8988T (cell line): ENCODE measurements at regions not wholly inside any gene's neighbourhood (a gene's known extent, or its start where the extent isn't known, plus 50 kb on each side); places are given as distances from the start of the nearest gene placed in this dataset.
"Not testable (repeated sequence)": the region's sequence is repeated elsewhere in the genome, so short reads cannot be mapped to it uniquely, and the experiment has no call there.

Experiments used
- DNase-seq: peaks from one replicate; pipeline ENCODE4 v3.0.0; 2011

DNA sequence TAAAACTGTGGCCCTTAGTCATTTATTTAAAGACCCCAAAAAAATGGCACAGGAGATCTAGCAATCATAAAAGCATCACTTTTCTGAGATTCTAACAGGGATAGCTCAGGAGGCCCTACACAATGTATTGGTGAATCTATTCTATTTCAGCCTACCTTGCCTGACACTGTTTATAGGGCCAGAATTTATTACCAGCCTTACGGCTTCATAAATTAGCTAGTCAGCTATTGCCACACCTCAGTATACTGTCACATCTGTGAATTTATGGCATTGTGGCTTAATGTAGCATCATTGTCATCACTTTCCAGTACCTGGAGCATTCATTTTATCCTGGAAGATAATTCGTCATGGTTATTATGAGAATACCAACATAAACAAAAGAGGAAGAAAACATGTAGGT lies 121.2 kb upstream of the ERG start:
- DNase-seq: no peak

DNA sequence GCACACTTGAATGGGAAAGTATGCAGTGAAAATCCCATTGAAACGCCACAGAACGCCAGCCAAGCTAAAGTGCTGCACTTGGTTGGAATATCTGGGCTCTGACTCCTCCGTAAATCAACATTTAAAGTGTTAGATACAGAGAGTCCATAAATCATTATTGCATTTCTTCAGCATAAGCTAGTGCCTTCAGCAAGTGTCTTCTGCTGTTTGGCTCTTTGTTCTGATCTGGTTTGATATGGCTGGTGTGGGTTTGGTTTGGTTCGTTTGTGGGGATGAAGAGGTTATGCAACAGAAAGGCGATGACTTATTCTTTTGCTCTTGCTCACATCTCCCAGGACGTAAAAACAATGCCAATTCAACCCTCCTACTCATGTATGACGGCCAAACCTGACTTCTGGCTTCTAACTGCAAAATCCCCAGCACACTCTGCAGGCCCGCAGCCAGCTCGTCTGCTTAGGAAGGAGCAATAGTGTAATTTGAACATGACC lies 121.8 kb upstream of the ERG start:
- DNase-seq: no peak

DNA sequence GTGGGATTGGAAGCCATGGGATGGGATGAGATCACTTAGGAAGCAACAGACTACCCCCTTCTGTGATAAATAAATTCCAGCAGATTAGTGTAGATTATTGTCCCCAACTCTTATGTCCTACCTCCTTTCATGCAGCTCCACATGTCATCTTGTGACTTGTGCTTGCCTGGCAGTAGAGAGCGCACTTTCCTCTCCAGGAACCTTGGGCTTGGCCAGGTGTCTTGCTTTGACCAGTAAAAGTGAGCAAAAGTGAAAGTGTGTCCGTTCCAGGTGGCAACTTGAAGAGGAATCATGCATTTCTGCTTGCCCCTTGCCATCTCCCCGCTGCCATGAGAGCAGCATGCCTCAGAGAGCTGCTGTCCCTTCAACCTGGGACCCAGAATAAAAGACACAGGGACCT lies 122.9 kb upstream of the ERG start:
- DNase-seq: no peak

DNA sequence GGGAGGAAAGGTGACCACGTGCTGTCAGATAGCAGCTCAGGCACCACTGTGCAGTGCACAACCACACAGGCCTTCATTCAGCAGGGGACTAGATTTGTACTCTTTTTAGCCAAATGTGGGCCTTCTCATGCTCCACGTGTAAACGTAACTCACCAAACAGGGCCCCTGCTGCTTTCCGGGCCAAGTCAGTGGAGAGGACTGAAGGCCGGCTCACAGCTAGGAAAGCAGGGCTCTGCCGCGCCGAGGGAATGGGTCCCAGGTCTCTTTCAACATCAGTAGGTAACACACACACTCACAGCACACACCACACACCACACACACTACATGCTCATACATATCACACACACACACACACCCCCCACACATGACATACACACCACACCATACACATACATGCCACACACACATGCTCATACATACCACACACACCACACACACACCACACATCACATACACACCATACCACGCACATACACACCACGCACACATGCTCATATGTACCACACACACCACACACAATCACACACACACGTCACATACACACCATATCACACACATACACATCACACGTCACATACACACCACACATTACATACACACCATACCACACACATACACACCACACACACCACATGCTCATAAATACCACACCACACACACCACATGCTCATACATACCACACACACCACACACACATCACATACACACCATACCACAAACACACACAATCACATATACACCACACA lies 124.0 kb upstream of the ERG start:
- DNase-seq: no peak

DNA sequence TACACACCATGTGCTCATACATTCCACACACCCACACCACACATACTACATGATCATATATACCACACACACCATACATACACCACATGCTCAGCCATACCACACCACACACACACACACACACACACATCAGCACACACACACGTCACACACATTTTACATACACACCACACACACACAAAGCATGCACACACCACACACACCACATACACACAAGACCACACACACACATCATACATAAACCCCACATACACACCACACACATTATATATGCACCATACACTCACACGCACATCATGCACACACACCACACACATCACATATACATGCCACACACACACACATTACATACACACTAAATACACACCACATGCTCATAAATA lies 124.5 kb upstream of the ERG start:
- no peak for DNase-seq

DNA sequence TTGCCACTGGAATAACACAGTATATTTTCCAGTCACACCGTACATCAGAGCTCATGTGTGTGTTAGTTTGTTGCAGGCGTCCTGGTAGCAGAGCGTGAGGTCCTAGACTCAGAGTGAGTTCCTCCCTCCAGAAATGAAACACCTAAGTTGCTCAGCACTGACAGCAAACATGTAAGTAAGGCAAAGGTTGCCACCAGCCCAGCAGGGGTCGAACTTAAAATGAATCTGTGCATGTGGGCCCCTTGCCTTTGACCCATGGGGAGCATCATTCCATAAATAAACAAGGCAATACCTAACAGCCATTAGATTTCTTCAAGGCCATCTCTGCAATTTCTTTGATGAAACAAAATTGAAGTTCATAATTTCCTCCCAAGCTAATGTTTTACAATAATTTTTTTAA lies 125.3 kb upstream of the ERG start:
- no peak for DNase-seq

DNA sequence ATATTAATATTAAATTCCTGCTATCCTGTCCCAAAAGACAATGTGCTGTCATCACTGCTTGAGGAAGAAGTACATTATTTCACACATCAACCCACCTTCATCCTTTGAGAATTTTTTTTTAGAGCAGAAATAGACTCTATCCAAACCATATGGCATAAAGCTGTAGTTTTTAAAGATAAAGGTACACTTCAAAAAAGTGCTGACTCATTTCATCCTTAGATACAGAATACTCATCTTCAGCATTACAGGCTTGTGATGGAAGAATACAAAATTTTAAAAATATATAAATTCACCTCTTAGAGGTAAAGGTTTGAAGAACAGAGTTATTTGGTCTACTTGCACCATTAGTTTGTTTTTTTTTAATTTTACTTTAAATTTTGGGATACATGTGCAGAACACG lies 126.7 kb upstream of the ERG start:
- no peak for DNase-seq

DNA sequence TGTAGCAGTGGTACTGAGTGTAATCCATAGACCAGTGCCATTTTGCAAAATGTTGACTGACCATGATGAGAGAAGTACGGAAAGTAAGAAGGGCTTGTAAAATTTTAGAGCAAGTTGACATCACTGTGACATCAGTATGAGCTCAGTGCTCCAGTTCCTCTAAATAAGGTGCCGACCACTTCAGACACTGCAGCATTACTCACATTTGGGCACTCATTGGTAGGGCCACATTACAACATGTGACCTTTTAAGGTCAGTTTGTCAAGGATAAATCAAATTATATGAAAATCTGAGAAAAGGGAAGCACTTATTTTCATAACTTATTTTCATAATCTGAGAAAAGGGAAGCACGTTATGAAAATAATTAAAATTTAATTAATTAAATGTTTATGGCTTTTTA lies 128.0 kb upstream of the ERG start:
- no peak for DNase-seq

DNA sequence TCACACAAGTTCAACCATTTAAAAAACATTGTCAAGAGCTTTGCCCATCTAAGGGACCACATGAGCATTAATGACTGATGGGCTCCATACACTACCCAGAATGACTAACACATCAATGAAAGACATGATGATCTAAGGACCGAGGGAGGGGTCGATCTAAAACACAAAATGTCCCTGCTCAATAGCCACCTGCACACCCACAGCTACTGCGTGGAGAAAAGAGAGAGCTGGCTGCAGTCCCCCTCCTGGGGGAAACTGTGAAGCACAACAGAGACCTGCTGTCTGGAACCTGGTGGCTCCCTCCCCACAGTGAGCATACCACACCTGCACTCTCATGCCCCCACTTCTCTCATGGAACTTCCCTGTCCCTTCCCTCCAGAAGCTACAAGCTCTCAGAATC lies 130.1 kb upstream of the ERG start:
- DNase-seq: no peak

DNA sequence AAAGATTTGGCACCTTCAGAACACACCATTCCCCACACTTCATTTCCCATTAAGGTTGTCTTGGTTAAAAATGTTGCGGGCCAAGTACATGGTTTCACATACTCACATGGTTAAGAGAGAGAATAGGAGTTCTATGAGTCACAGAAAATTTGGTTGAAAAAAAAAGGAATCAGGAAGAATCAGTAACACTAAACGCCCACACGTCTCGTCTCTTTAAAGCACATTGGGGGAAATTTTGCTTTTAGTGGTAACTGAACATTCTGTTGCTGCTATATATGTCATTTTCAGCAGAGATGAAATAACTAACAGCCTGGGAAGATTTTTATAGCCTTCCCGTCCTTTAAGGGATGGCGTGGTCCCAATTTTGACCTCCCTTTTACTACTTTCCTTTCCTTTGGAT lies 132.9 kb upstream of the ERG start:
- no peak for DNase-seq

DNA sequence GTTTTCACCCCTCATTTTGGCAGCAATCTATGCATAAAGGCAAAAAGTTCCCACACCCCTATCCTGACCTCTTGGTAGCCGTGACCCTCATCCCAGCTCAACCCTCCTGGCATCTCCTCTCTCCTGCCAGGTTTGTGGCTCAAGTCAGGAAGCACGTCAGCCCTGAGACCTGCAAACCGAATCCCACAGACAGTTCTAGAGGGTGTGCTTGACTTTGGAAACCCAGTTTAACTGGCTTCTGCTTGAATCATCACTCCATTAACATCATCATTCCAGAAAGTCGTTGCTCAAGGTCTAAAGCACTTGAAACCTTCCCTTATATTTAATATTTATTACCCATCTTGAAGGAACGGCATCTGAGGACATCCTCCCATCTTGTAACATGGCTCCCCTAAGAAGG lies 133.4 kb upstream of the ERG start:
- DNase-seq: no peak

DNA sequence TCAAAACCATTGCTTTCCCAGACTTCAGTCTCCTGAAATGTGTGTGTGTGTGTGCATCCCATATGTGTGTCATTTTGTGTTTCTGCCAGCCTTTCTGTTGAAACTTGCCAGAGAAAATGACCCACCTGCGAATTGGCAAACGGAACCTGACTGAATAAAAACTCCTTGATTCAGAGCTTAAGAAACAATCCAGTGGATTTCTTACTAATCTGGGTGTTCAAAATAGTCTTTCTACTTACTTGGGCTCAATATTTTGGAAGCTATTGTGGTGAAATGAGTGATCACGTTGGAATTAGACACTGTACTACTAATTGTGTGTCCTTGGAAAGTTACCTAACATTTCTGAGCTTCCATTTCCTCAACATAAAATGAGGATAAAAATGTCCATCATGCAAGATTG lies 138.9 kb upstream of the ERG start:
- no peak for DNase-seq

DNA sequence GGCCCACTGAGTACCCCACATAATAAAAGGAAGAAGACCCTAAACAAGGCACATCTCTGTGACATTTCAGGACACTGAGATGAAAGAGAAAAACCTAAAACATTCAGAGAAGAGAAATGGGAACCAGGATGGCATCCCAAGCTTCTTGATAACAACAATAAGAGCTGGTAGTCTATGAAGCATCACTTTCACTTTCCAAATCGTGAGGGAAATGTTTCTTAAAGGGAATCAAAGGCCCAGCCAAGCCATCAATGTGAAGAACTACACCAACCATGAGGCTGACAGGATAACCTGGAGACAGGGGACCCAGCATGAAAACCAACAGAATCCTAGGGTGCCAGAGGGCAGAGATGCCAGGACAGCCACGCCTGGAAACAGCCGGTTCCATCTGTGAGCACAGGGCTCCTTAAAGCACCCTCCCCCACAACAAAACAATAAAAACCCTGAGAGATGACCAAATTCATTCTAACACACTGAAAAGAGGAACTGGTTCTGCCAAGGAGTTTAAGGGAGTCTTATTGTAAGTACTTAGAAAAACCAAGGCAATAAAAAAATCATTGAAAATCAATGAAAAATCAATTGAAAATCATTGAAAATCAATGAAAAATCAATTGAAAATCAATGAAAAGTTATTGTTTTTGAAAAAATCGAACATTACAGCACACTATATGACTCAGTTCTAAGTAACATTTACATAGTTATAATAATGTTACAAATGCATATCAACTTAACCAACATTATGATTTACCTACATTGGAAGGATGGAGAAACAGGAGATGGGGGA lies 141.5 kb upstream of the ERG start:
- DNase-seq: no peak

DNA sequence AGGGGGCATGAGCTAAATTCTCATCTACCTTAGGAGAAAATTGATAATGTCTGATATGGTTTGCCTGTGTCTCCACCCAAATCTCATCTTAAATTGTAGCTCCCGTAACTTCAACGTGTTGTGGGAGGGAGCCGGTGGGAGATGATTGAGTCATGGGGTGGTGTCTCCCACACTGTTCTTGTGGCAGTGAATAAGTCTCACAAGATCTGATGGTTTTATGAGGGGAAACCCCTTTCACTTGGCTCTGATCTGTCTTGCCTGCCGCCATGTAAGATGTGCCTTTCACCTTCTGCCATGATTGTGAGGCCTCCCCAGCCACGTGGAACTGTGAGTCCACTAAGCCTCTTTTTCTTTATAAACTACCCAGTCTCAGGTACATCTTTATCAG lies 142.1 kb upstream of the ERG start:
- DNase-seq: not testable (repeated sequence)

DNA sequence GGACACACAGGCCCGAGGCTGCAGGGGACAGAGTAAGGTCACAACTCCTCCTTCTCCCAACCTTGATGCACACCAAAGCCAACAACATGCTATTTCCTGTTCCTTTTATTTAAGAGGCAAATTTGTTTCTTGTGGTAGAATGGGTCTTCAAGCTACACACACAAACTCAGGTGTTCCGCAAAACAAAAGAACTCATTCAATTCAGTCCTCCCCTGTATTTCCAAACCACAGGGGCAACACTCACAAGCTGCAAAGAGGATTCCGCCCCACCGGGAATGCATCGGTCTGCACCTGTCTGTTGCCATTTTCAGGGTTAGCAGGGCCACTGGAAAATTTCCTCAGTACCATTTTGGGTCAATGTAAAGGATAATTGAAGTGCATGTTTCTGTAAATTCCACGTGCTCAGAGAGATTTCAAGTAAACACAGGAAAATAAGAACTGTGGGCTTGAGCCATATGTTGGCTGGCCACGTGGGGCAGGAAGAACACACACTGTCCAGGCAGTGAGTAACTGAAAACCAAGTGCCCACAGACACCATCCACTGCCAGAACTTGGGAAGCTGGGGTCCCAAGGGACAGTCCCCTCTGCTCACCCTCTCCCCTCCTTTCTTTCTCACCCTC lies 145.2 kb upstream of the ERG start:
- DNase-seq: no peak

DNA sequence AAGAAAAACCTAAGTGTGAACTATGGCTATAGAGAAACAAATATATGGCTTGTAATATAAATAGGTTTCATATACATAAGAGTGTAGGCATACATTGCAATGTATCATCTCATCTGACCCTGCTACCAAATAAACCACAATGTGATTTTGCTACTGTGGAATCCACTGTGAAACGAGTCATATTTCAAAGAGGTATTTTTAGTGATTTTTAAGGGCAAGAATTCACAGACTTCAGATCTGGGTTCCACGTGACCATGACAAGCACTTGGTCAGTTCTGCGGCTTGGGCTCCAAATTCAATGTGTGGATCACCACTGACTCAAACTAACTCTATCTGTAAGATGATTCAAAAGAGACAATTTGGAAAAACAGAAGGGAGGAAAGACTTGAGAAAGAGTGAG lies 147.0 kb upstream of the ERG start:
- DNase-seq: no peak

DNA sequence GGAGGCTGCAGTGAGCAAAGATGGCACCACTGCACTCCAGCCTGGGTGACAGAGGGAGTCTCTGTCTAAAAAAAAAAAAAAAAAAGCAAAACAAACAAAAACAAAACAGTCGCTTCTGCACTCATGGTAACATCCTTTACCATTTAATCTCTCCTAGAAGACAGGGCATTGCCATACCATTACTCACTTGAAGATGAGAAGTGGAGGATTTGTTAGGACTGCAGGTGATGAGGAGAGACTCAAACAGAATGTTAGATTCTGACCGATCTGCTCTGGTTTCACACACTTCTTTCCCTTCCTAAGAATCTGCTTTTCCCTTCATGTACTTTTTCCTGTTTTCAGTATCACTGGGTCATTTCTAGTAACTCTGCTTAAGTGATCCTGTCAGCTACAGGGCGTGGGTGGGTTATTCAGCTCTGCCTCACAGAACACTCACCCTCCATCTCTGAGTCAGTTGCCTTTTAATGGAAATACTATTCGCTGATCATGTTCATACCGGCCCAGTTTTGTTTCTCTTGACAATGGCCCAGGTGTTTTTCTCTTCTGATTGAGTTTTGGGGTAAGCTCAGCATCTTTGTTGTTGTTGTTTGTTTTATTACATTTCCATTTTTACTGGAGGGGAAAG lies 148.0 kb upstream of the ERG start:
- no peak for DNase-seq

DNA sequence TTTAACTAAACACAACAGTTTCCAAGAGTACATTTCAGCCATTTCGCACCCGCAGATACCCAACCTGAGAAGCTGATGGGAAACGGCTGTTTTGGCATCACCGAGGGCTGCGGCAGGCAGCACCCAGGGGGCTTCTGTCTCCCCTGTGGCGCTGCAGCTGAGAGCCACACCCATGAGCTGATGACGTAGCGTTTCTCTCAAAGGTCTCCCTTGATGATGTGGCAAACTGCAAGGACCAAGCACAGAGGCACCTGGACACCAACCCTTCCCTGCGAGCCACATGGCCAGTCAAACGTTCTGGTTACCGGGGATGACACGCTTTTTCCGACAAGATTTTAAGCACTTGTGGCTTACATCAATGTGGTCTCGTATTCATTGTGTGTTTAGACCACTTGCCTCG lies 150.8 kb upstream of the ERG start:
- DNase-seq: no peak

DNA sequence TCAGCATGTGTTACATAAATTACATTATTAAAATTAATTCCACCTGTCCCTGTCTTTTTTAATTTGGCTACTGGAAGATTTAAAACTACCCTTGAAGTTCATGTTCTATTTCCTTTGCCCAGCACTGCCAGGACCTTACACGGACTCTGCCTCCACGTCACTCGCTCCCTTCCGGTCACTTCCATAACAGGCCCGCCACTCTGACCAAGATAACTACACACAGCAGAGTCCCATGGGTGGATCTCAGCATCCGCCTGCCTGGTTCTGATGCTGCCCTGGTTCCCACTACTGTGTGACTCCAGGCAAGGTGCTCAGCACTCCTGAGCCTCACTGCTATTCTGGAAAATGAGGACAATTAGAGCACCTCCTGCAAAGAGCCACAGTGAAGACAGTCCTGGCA lies 153.3 kb upstream of the ERG start:
- no peak for DNase-seq

DNA sequence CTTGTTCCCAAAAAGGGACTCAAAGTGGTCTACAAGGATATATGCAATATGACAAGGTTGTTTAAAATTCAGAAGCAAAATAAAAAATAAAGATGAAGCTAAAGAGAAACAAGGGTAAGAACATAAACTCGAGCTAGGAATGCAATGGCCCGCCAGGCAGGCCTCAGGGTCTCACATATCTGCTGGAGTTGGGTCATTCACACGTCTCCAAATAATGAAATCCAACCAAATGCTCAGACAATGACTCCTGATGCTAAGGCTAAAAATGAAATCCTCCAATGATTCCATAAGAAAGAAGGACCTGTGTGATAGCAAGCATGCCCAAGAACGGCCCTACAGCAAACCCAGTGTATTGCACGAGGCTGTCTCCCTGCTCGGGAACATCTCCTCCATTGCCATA lies 153.3 kb upstream of the ETS2 start:
- no peak for DNase-seq

DNA sequence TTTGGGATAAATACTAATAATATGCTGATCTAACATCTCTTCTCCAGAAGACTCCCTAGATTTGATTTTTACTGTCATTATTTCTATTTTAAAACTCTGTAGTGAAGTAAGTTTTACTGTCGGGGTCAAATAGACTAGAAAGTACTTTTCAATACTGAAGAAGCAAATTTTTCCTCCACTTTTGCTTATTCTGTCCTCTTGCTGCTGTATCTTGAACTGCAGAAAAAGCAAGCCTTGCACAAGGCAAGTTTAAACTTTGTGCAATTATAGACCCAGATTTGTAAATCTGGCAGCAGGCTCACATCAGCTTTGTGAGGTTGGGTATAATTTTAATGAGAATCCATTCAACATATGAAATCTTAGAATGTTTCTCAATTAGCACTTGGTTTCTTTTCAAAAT lies 151.1 kb upstream of the ETS2 start:
- DNase-seq: no peak

DNA sequence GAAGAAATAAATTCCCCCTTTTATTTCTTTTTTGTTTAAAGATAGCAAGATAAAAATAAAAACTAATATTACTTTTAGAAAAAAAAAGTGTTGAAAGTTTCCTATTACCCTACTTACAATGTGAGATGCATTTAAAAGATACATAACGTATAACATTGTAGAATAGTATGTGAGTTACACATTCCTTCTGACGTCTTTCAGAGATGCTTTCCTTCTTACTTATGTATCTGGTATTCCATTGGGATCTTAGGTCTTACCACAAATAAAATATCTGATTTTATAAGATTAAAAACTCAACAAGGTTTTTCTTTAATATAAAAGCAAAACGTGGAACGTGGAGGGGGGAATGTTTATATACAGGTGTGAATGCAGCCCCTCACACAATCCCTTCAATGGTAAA lies 147.2 kb upstream of the ETS2 start:
- no peak for DNase-seq

DNA sequence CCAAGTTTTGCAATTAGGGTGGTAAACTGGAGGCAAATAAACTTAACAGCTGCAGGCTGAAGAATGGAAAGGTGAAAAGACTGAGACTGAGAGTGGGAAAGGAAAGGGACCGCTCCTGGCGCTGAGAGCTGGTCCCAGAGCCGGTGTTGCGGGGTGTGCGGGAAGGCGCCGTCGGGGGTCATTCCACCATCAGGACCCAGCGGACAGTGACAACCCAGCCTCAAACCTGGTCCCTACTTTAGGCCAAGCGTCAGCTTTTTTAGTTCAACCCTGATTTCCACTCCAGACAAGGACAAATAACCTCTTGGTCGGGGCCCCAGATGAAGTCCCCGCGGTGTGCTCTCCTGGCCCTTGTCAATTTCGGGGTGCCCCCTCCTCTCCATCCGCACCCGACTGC lies 145.8 kb upstream of the ETS2 start:
- DNase-seq: no peak
